ENCODE measurements at regions not wholly inside any gene's neighbourhood (a gene's known extent, or its start where the extent isn't known, plus 50 kb on each side); places are given as distances from the start of the nearest gene placed in this dataset.
"Not testable (repeated sequence)": the region's sequence is repeated elsewhere in the genome, so short reads cannot be mapped to it uniquely, and the experiment has no call there.

DNA sequence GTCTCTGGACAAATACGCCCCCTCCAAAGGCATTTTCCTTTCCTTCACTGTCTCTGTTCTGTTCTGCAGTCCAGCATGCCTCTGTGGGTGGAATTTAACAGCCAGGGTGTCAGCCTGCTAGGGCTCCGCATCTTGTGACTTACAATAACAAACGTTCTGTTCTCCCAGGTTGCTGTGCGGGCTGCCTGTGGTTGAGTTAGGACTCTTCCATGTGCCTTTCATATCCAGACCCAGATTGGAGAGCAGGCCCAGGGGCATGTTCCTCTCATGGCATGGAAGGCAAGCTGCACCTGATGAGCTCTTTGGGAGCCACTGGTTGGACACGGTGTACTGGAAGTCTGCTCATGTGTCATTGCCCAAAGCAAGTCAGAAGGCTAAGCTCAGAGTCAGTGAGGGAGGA lies 742.8 kb upstream of the TPTE start:
- H2AFZ ChIP-seq (ENCODE audit: low read depth, low read length, severe bottlenecking); H3K9ac ChIP-seq (ENCODE audit: low read length); H3K9me2 ChIP-seq (replicated peaks; ENCODE audit: insufficient read depth, low read length); H3K4me2 ChIP-seq (ENCODE audit: low read depth, low read length, poor library complexity, severe bottlenecking); H3K79me2 ChIP-seq (ENCODE audit: insufficient read depth, low read length); H3K4me3 ChIP-seq (ENCODE audit: insufficient read depth, low read length, poor library complexity, severe bottlenecking); H3K36me3 ChIP-seq (ENCODE audit: low read length); H3K27ac ChIP-seq (ENCODE audit: low read depth, low read length); H3F3A ChIP-seq (ENCODE audit: insufficient read depth); H3K9me3 ChIP-seq (ENCODE audit: insufficient read depth, low read length); H4K20me1 ChIP-seq (ENCODE audit: low read depth, low read length); H3K27me3 ChIP-seq (ENCODE audit: low read length): not testable (repeated sequence)

DNA sequence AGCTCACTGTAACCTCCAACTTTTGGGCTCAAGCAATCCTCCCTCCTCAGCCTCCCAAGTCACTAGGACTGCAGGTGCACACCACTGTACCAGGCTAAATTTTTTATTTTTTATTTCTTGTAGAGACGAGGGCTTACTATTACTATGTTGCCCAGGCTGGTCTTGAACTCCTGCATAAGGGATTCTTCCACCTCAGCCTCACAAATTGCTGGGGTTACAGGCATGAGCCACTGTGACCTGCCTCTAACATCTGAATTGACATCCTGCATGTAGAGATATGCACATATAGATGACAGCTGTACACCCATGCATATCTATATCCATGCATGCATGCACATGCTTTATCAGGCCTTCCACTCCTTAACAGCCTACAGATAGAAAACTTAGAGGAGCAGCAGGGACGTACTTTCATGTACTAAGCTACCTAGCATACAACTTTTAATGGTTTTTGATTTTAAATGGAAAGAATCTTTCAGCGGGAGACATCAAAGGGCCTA lies 740.9 kb upstream of the TPTE start:
- Histone ChIP-seq H3K27ac (ENCODE audit: low read depth, low read length) (no peak overlapping the region), H3K4me3 (ENCODE audit: insufficient read depth, low read length, poor library complexity, severe bottlenecking) (no peak overlapping the region), H3K36me3 (ENCODE audit: low read length) (no peaks in the 10 kb centered on the region), H3K79me2 (ENCODE audit: insufficient read depth, low read length) (no peaks in the 10 kb centered on the region), H3K9me3 (ENCODE audit: insufficient read depth, low read length) (0 out of 2 replicates have a peak, but pooled peaks cover 4% of the 10 kb centered on the region), H3F3A (ENCODE audit: insufficient read depth) (no peaks in the 10 kb centered on the region), H2AFZ (ENCODE audit: low read depth, low read length, severe bottlenecking) (no peak overlapping the region), H3K4me2 (ENCODE audit: low read depth, low read length, poor library complexity, severe bottlenecking) (no peak overlapping the region), H3K9ac (ENCODE audit: low read length) (no peak overlapping the region), H3K27me3 (ENCODE audit: low read length) (no peaks in the 10 kb centered on the region), H4K20me1 (ENCODE audit: low read depth, low read length) (no peaks in the 10 kb centered on the region), H3K9me2 (replicated peaks; ENCODE audit: insufficient read depth, low read length) (no peaks in the 10 kb centered on the region)
- TF ChIP-seq, protein P1, sequence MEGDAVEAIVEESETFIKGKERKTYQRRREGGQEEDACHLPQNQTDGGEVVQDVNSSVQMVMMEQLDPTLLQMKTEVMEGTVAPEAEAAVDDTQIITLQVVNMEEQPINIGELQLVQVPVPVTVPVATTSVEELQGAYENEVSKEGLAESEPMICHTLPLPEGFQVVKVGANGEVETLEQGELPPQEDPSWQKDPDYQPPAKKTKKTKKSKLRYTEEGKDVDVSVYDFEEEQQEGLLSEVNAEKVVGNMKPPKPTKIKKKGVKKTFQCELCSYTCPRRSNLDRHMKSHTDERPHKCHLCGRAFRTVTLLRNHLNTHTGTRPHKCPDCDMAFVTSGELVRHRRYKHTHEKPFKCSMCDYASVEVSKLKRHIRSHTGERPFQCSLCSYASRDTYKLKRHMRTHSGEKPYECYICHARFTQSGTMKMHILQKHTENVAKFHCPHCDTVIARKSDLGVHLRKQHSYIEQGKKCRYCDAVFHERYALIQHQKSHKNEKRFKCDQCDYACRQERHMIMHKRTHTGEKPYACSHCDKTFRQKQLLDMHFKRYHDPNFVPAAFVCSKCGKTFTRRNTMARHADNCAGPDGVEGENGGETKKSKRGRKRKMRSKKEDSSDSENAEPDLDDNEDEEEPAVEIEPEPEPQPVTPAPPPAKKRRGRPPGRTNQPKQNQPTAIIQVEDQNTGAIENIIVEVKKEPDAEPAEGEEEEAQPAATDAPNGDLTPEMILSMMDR (IDR thresholded peaks at IDR 0.05; ENCODE audit: insufficient read depth, low read length, poor library complexity, severe bottlenecking), result no peak
- TF ChIP-seq EZH2phosphoT487 (conservative IDR thresholded peaks at IDR 0.05; ENCODE audit: low read length), result no peak

DNA sequence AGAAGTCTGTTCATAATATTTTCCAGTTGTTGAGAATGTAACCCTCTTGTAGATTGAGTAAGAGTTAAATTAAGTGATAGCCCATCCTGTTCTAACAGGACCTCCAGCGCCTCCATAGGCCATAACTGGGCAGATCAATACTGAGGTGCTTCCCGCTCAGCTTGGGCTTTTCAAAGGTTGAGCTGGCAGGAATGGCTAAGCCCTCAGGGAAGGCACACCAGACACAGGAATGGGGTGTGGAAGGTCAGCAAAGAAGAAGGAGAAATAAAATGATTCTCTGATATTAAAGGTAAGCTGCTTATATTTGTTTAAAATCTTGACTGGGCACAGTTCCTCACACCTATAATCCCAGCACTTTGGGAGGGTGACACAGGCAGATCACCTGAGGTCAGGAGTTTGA lies 737.8 kb upstream of the TPTE start:
- not testable (repeated sequence) for H3K9me3 ChIP-seq (ENCODE audit: insufficient read depth, low read length); H3F3A ChIP-seq (ENCODE audit: insufficient read depth); H3K9ac ChIP-seq (ENCODE audit: low read length); H4K20me1 ChIP-seq (ENCODE audit: low read depth, low read length); H3K4me2 ChIP-seq (ENCODE audit: low read depth, low read length, poor library complexity, severe bottlenecking); H2AFZ ChIP-seq (ENCODE audit: low read depth, low read length, severe bottlenecking); H3K27ac ChIP-seq (ENCODE audit: low read depth, low read length); H3K27me3 ChIP-seq (ENCODE audit: low read length); H3K4me3 ChIP-seq (ENCODE audit: insufficient read depth, low read length, poor library complexity, severe bottlenecking); H3K79me2 ChIP-seq (ENCODE audit: insufficient read depth, low read length); H3K36me3 ChIP-seq (ENCODE audit: low read length); H3K9me2 ChIP-seq (replicated peaks; ENCODE audit: insufficient read depth, low read length)

DNA sequence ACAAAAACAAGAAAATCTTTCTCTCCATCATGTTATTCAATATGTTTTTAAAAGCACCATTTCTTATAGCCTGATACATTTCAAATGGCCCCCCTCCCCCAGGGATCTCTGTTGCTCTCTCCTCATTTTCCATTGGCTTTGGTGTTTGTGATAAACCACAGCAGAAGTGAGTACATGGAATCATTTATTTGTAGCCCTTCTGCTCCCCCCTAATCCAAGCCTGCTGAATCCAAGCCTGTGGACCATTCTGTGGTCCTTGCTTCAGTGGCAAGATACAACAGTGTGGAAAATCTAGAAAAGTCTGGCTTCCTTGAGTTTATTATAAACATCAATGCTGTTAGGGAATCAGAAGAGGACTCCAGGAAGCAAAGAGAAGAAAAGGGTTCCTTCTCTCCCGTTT lies 737.2 kb upstream of the TPTE start:
- not testable (repeated sequence) for H3F3A ChIP-seq (ENCODE audit: insufficient read depth); H2AFZ ChIP-seq (ENCODE audit: low read depth, low read length, severe bottlenecking); H3K9me2 ChIP-seq (replicated peaks; ENCODE audit: insufficient read depth, low read length); H3K9ac ChIP-seq (ENCODE audit: low read length); H3K4me2 ChIP-seq (ENCODE audit: low read depth, low read length, poor library complexity, severe bottlenecking); H3K27ac ChIP-seq (ENCODE audit: low read depth, low read length); H3K79me2 ChIP-seq (ENCODE audit: insufficient read depth, low read length); H3K9me3 ChIP-seq (ENCODE audit: insufficient read depth, low read length); H3K4me3 ChIP-seq (ENCODE audit: insufficient read depth, low read length, poor library complexity, severe bottlenecking); H4K20me1 ChIP-seq (ENCODE audit: low read depth, low read length); H3K27me3 ChIP-seq (ENCODE audit: low read length); H3K36me3 ChIP-seq (ENCODE audit: low read length)

DNA sequence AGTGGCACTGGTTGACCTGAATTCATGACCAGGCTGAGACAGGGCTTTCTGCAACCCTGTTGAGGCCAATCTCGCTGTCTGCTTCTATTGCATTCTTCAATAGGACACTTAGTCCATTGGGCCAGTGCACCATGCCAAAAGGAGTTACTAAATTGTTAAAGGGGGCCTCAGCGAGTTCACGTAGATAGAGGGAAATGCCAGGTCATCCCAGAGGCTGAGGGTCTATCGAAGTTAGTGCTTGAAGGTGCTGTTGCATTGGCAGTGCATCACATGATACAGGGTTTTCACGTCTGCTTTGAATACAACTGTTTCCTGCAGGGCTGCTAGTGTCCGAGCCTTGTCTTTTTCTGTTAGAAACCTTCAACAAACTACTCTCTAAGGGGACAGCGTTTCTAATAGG lies 735.3 kb upstream of the TPTE start:
- not testable (repeated sequence) for H2AFZ ChIP-seq (ENCODE audit: low read depth, low read length, severe bottlenecking); H3K4me2 ChIP-seq (ENCODE audit: low read depth, low read length, poor library complexity, severe bottlenecking); H3K36me3 ChIP-seq (ENCODE audit: low read length); H3K9me2 ChIP-seq (replicated peaks; ENCODE audit: insufficient read depth, low read length); H3K27ac ChIP-seq (ENCODE audit: low read depth, low read length); H3K9me3 ChIP-seq (ENCODE audit: insufficient read depth, low read length); H3F3A ChIP-seq (ENCODE audit: insufficient read depth); H3K27me3 ChIP-seq (ENCODE audit: low read length); H3K79me2 ChIP-seq (ENCODE audit: insufficient read depth, low read length); H4K20me1 ChIP-seq (ENCODE audit: low read depth, low read length); H3K4me3 ChIP-seq (ENCODE audit: insufficient read depth, low read length, poor library complexity, severe bottlenecking); H3K9ac ChIP-seq (ENCODE audit: low read length)

DNA sequence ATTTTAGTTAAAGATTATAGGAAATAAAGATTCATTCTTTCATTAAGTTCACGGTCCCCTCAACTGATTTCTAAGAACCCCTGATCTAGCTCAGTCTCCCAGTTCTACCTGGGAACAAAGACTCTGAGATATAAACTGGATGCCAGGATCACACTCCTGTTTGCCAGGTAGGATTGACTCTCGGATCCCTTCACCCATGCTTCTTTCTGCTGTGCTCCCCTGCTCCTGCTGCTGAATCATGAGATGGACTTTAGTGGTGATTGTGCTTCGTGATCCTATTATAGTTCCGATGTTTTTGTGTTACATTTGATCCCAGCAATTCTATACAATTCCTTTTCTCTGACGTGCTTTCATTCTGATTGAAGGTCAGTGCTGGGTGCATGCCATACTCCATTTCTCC lies 733.1 kb upstream of the TPTE start:
- H3K27me3 ChIP-seq (ENCODE audit: low read length); H3K4me2 ChIP-seq (ENCODE audit: low read depth, low read length, poor library complexity, severe bottlenecking); H4K20me1 ChIP-seq (ENCODE audit: low read depth, low read length); H2AFZ ChIP-seq (ENCODE audit: low read depth, low read length, severe bottlenecking); H3K79me2 ChIP-seq (ENCODE audit: insufficient read depth, low read length); H3K9me2 ChIP-seq (replicated peaks; ENCODE audit: insufficient read depth, low read length); H3K27ac ChIP-seq (ENCODE audit: low read depth, low read length); H3K4me3 ChIP-seq (ENCODE audit: insufficient read depth, low read length, poor library complexity, severe bottlenecking); H3F3A ChIP-seq (ENCODE audit: insufficient read depth); H3K36me3 ChIP-seq (ENCODE audit: low read length); H3K9ac ChIP-seq (ENCODE audit: low read length): not testable (repeated sequence)
- H3K9me3 ChIP-seq (ENCODE audit: insufficient read depth, low read length), result peaks cover 11% of the 10 kb centered on the region; the same call in 1 of the 2 replicates

DNA sequence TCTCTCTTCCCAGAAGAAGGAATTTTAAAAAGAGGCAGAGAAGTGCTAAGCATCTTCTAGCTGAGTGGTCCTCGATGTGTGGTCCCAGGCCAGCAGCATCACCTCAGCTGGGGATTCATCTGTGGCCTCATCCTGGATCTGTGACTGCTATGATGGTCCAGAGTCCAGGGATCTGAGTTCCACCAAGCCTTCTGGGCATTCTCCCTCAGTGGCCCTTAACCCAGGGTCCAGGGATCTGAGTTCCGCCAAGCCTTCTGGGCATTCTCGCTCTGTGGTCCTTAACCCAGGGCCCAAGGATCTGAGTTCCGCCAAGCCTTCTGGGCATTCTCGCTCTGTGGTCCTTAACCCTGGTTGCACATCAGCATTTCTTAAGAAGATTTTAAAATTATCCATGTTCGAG lies 731.0 kb upstream of the TPTE start:
- H3K27me3 ChIP-seq (ENCODE audit: low read length); H3K9me3 ChIP-seq (ENCODE audit: insufficient read depth, low read length): not testable (repeated sequence)

More for the DNA sequence above, 731.0 kb upstream of the TPTE start:
- H4K20me1 ChIP-seq (ENCODE audit: low read depth, low read length); H3K4me2 ChIP-seq (ENCODE audit: low read depth, low read length, poor library complexity, severe bottlenecking); H3K9ac ChIP-seq (ENCODE audit: low read length); H3F3A ChIP-seq (ENCODE audit: insufficient read depth); H3K4me3 ChIP-seq (ENCODE audit: insufficient read depth, low read length, poor library complexity, severe bottlenecking); H3K36me3 ChIP-seq (ENCODE audit: low read length); H2AFZ ChIP-seq (ENCODE audit: low read depth, low read length, severe bottlenecking); H3K9me2 ChIP-seq (replicated peaks; ENCODE audit: insufficient read depth, low read length); H3K27ac ChIP-seq (ENCODE audit: low read depth, low read length); H3K79me2 ChIP-seq (ENCODE audit: insufficient read depth, low read length): not testable (repeated sequence)
